CD4-positive, alpha-beta T cell treated with Interferon alpha-2 for 1 hour (primary cell): ENCODE measurements at regions not wholly inside any gene's neighbourhood (a gene's known extent, or its start where the extent isn't known, plus 50 kb on each side); places are given as distances from the start of the nearest gene placed in this dataset.

Source experiments
- DNase-seq, 2 donors: peaks; one replicate each; pipeline ENCODE4 v3.0.0-alpha.2; 2020 to 2022

GRCh38 chr12:59196989-59197388 is 276.7 kb upstream of the LRIG3 start:
- DNase-seq, result no peak

- no peak for DNase-seq
These were observed 274.5 kb upstream of the LRIG3 start for GRCh38 chr12:59194794-59195193.

DNA sequence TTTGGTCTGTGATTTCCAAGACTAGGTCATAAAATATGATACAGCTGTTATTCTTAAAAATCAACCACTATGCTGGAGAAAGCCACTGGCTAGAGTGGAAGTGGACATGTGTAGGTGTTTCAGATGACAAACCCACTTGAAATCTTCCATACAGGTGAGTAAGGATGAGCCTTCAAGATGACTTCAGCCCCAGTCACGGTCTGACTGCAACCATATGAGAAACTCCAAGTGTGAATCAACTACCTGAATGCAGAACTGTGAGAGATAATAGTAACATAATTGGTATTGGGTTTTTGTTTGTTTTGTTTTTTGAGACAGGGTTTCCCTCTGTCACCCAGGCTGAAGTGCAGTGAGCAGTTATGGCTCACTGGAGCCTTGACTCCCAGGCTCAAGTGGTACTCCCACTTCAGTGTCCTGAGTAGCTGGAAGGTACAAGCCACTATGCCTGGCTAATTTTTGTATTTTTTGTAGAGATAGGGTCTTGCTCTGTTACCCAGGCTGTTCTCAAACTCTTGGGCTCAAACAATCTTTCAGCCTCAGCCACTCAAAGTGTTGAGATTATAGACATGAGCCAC is 273.3 kb upstream of the LRIG3 start:
- DNase-seq, result no peak

DNA sequence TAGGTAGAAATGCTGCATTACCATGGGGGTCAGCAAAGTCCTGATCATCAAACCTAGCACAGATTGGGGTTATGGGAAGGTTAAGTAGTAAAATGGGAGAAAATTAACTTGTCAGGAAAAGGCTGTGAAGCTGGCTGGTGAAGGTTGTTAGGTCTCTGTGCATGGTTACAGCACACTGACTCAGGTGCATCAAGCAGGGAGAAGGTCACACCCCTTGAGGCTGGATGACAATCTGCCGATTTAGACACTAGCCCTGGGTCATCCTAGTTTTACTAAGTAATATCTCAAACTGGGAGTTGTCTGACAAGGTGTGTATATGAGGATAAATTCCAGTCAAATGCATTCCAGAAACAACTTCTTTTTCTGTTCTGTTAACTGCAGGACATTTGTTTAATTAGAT is 271.1 kb upstream of the LRIG3 start:
- no peak for DNase-seq

DNA sequence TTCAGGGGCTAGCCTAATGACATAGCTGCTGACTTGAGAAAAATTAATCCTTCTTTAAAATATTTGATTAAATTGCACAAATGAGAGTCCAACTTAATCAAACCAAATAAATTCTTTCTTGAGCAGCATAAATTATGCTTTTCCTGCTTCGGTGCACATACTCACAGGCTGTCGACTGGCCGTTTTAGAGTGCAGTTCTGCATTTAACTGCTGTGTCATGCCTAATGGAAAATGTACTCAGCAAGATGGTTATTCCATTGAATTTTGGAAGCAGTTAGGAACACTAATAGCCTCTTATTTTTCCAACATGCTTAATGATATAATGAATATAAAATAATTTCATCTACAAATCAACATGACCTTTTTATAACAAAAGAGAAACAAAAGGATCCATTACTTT is 266.1 kb upstream of the LRIG3 start:
- DNase-seq, result no peak

DNA sequence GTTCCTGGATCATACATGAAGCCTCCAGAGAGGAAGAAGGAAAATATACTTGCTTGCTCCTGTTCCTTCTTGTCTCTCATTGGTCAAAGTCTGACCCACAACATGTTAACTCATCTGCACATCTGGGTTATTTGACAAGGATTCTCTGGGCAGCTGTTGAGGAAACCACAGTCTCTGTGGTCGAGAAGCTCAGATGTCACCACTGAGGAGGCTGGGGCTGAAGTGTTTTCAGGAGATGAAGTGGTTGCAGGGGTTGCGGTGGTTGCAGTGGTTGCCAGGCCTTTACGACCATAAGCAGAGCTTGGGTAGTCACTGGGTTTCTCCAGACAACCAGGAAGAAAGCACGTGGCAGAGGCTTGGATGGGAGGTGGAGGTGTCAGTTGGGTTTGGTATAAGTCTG is 265.0 kb upstream of the LRIG3 start:
- no peak for DNase-seq

DNA sequence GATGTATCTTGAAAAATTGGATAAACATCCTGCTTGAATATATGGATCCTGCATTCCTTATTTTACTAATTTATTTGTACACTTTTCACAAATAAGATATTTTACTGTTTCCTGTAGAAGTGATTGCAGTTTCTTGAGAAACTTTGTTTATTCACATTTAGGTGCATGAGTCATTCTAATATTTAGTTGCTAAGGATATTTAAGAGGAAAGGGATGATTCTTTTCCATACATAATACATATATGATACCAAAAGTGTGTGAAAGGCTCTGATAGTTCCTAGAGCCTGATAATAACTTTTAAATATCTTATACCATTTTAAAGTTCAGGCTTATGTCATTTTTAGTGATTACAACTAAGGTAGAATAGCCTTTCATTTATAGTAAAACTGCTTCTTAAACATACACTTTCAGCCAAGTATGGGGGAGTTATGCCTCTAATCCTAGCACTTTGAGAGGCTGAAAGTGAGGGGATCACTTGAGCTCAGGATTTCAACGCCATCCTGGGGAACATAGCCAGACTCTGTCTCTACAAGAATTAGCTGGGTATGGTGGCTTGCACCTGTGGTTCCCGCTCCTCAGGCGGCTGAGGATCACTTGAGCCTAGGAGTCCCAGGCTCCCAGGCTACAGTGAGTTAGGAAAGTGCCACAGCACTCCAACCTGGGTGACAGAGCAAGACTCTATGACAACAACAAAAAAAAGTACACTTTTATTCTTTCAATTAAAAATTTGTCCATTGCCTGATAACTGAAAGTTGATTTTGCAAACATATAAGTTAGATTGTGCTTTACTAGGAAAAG is 262.6 kb upstream of the LRIG3 start:
- DNase-seq, result no peak

DNA sequence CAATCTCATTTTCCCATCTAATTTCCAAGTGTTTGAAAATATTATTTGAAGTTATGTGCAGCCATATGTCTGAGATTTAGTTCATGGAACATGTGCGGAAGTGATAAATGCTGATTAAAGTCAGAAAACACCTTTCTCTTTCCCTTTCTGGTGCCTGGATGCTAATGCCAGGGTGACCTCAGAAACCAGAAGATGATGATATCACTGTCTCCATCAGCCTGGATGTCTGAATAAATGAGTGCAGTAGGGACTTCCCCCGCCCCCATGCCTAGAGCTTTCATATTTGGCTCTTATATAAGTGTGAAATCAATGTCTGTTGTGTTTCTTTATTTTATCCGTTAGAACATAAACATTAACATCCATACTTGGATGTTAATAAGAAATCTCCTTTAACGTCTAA is 261.9 kb upstream of the LRIG3 start:
- no peak for DNase-seq

DNA sequence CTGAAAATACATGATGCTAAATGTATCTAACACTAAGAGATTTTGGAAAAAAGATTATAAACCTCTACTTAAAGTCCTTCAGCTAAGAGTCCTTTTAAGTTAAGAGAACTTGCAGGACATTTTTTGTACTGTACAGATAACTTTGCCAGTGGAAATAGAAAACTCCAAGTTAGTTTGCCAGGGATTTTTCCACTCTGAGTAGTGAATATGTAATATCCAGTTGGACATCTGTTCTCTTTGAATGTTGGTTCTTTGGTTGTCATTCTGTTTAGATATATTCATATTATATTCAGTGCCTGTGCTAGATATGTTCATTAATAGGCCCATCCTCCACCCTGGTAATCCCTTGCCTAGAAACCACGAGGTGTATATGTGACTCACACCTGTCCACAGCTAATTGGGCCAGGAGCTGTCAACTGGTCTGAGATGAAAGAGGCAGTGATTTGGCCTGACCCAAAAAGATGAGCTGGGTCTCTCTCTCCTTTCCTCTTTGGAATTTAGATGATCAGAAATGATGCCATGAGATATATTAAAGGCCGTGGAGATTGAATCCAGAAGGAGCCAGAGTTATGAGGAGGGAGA is 261.0 kb upstream of the LRIG3 start:
- no peak for DNase-seq

GRCh38 chr12:59179231-59179630 is 258.9 kb upstream of the LRIG3 start:
- DNase-seq, result no peak

GRCh38 chr12:59173695-59174094 is 253.4 kb upstream of the LRIG3 start:
- no peak for DNase-seq

DNA sequence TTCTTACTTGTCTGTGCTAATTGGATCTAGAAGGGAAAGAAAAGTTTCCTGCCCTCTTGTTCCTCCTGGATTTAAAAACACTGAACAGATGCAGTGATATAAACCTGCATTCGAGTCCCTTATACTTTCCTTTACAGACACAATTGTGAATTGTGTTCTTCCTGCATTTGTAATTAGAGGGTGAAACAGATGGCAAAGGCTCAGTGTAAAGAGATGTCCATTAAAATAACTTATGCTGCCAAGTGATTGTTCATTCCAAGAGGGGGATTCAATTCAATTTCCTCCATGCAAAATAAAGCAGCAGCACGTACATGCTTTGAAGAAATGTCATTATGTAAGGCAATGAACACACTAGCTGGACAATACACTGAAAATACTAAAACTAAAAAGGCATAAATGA is 248.3 kb upstream of the LRIG3 start:
- no peak for DNase-seq

DNA sequence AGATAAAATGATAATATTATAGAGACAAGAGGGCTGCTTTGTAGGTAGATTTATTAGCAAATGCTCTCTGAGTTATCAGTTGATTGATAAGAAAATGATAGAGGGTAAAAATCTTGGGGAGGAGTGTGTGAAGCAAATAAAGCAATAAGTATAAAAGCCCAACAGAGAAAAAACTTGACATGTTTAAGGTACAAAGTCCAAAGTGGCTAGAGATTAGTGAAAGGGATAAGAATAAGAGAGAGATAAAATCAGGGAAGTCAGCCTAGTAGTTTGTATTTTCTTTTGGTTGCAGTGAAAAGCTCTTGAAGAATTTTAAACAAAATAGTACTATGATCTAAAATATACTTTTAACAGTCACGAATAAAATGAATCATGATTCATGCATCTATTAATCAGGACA is 246.2 kb upstream of the LRIG3 start:
- no peak for DNase-seq

DNA sequence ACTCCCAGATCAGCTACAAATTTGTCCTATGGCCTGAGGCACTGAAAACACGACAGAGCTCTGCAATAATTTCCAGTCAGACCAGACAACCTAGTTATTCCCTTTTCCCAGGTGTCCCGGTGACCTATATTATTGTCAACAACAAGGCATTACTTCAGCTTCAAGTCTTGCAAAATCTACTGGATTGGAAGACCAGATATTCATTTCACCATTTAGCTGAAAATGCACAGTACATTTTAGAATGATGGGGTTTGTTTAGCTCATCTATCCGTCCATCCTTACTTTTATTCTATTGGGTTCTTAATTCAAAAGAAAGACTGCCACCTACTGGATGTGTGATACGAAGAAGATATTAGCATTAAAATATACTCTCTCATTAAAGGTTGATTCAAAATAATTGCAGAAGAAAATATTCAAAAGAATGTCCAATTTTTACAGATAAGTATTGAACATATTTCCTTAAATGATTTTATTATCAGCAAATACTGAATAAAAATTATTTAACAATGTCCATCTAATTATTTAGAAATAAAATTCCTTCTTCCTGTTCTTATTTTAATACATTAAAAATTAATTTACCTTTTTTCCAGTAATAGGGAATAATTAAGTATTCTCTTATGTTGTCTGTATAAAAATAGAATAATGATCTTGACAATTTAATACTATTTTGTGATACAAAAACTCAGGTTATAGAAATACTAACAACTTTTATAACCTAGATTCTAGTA is 244.9 kb upstream of the LRIG3 start:
- peak in 1 of 2 donors; percentile 7 for DNase-seq

- DNase-seq, result no peak
These were observed 243.9 kb upstream of the LRIG3 start for GRCh38 chr12:59164226-59164625.

DNA sequence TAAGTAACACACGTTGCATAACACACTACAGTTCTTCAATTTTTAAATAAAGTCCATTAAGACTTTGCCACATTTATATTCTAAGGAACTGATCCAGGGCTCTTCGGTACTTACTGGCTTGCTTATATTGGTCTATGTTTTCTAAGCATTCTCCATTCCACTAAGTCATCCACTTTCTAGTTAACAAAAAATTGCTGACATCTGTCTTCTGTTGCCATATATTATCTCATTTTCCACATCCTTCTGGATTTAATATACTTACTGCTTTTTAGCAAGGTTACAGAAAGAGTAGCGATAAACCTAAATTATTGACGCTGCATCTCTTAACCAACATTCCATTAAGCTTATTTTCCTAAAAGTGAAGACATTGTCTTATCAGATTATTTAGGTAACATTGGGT is 238.4 kb upstream of the LRIG3 start:
- no peak for DNase-seq

DNA sequence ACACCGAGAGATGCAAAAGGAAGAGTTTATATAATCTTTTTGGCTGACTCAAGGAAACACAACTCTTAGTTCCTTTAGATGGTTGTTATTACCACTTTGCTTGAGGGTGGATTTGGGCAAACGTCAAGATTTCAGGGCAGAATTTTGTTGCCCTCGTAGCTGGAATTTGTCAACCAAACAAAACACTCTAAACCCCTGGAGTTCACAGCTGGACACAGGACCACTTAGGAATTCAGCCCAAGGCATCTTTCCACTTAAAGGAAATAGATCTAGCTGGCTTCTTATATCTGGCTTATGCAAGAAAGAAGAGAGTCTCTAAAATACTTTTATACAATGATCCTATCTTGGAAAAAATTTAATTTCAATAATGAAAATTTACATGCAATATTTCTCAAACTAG is 237.8 kb upstream of the LRIG3 start:
- no peak for DNase-seq

GRCh38 chr12:59155448-59155847 is 235.1 kb upstream of the LRIG3 start:
- no peak for DNase-seq

DNA sequence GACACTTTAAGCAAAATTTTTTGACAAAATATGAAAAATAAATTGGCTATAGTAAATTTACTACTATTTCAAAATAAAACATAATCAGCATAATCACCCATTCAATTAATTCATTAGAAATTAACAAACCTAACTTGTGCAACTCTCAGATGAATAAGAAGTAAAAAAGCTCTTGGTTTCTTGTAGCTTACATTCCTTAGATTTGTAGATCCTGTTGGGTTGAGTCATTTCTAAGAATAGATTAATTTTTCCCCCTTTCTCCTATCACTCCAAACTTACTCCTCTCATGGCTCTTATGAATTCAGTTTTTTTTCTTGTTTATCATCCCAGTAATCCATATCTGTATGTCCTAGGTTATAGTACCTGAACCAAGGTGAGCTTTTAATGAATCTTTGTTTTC is 230.9 kb upstream of the LRIG3 start:
- DNase-seq, result no peak

DNA sequence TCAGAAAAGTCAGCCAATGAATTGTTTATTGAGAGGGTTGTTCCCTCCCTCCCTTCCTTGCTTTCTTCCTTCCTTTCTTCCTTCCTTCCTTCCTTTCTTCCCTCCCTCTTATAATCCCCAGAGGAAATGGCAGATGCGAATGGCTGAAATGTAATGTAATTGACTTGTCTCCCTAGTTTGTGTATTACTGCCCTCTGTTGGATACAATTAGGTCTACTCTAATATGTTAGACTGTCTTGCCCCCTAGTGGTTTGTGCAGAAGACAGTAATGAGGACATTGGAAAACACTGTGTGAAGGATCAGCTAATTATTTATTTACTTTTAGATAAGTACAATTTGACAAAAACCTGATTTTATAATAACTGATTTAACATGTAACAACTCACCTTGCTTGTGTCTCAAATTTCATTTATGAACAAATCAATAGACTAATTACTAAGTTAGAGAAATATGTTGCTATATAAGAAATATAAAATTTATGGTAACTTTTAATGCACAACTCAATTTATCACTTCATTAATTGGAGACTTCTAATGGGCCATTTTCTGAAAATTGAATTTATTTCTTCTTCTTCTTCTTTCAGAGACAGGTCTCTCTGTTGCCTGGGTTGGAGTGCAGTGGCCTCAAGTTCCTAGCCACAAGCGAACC is 229.8 kb upstream of the LRIG3 start:
- peak in 1 of 2 donors; percentile 39 for DNase-seq

DNA sequence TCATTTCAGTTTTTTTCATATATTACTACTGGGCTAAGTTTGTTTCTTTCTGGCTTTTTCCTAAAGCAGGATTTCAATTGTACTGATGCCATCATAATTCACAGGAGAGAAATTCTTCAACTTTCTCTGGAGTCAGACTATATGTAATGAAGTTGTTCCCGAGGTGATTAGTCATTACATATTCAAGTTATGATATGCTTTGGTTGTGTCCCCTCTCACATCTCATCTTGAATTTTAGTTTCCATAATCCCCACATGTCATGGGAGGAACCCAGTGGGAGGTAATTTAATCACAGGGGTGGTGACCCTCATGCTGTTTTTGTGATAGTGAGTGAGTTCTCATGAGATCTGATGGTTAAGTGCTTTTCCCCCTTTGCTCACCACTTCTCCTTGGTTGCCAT is 227.5 kb upstream of the LRIG3 start:
- no peak for DNase-seq

DNA sequence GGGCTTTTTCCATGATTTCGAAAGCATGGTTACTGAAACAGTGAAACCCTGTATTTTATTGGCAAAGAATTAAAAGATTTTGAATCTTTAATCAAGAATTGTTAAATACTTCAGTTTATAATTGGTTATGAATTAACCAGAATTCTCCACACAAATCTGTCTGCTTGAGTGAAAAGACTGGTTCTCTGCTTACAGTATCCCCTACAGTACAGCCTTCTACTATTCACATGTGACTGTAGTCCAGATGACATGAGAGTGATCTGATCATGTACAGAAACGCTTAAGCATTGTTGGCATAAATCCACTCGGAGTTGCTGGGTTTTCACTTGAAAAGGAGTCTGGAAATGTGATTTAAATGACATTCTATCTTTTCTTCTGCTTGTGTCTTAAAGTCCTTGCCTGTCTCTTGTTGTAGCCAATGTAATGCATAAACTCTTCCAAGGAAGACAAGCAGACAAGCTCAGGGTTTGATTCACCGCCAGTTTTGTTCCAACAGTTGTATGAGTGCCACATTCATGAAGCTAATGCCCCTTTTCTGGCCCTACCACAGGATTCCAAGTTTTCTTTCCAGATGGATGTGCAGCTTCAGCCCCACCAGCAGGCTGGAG is 222.0 kb upstream of the LRIG3 start:
- DNase-seq, result no peak

- DNase-seq, result no peak
These were observed 214.4 kb upstream of the LRIG3 start for GRCh38 chr12:59134750-59135149.
